AG09319 (cell line): ENCODE measurements at regions not wholly inside any gene's neighbourhood (a gene's known extent, or its start where the extent isn't known, plus 50 kb on each side); places are given as distances from the start of the nearest gene placed in this dataset.
"Not testable (repeated sequence)": the region's sequence is repeated elsewhere in the genome, so short reads cannot be mapped to it uniquely, and the experiment has no call there.

Experiments
- DNase-seq: peaks from one replicate; pipeline ENCODE4 v3.0.0-alpha.2; 2010; ENCODE audit warnings: low read depth; ENCODE audit errors: extremely low read depth

- not testable (repeated sequence) for DNase-seq
Observed at GRCh38 chr2:87543797-87544196, 204.1 kb upstream of the PLGLB2 start.

GRCh38 chr2:87547106-87547505, 200.8 kb upstream of the PLGLB2 start:
- DNase-seq = not testable (repeated sequence)

GRCh38 chr2:87547966-87548365, 199.9 kb upstream of the PLGLB2 start:
- DNase-seq = not testable (repeated sequence)

GRCh38 chr2:87548681-87549536, 199.0 kb upstream of the PLGLB2 start:
- DNase-seq = not testable (repeated sequence)

GRCh38 chr2:87549561-87550202, 198.2 kb upstream of the PLGLB2 start:
- not testable (repeated sequence) for DNase-seq

- not testable (repeated sequence) for DNase-seq
Observed at GRCh38 chr2:87554678-87555077, 193.2 kb upstream of the PLGLB2 start.

- DNase-seq = not testable (repeated sequence)
Observed at GRCh38 chr2:87555082-87555481, 192.8 kb upstream of the PLGLB2 start.

GRCh38 chr2:87559001-87559400, 188.9 kb upstream of the PLGLB2 start:
- not testable (repeated sequence) for DNase-seq

DNA sequence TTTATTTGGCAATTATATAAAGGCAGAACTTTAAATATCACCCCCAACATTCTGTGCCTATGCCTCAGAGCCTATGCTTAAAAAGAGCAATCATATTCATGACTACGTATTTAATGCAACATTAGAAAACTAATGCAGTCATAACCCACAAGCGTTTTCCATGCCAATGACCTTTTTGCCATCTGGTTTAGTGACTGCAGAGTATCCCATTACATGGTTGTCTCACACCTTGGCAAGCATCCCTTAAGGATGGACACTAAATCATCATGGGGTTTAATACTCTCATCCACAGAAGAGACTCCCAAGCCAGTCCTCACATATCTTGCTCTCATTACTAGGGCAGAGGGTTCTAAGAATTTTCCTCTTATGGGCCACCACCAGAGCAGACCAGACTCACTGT, 188.2 kb upstream of the PLGLB2 start:
- not testable (repeated sequence) for DNase-seq

GRCh38 chr2:87565116-87565515, 182.8 kb upstream of the PLGLB2 start:
- DNase-seq = not testable (repeated sequence)

- DNase-seq = not testable (repeated sequence)
Observed at GRCh38 chr2:87566531-87566930, 181.4 kb upstream of the PLGLB2 start.

DNA sequence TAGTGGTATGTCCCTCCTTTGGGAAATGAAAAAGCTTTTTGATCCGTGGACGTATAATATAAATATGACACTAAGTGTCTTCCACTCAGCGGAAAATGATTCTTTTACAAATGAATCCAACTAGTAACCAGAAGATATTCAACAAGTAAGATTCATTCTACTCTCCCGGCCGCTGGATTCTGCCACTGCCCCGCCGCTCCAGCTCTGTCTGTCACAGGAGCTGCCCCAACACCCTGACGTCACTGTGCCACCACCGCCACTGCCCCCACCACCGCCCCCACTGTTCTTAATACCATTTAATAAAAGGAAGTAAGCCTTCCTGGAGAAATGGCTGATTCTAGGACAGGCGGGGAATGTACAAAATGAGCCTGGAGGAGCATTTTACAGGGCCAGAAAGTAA, 180.8 kb upstream of the PLGLB2 start:
- not testable (repeated sequence) for DNase-seq

DNA sequence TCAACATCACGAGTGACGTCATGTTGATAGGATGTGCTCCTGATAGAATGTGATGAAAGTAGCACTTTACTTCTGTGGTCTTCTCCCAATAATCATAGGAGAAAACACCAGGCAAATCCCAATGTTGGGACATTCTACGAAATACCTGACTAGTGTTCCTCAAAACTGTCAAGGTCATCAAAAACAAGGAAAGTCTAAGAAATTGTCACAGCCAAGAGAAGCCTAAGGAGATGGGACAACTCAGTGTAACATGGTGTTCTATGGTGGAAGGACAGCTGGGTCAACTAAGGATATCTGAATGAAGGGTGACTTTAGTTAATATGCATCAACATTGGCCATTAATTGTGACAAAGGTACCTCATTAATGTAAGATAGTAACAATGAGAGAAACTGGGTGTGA, 180.0 kb upstream of the PLGLB2 start:
- DNase-seq = not testable (repeated sequence)

GRCh38 chr2:87568554-87569278, 179.2 kb upstream of the PLGLB2 start:
- DNase-seq = not testable (repeated sequence)

- DNase-seq = not testable (repeated sequence)
Observed at GRCh38 chr2:87569689-87570397, 178.0 kb upstream of the PLGLB2 start.

GRCh38 chr2:87571889-87572465, 175.9 kb upstream of the PLGLB2 start:
- DNase-seq = not testable (repeated sequence)

- not testable (repeated sequence) for DNase-seq
Observed at GRCh38 chr2:87572906-87573305, 175.0 kb upstream of the PLGLB2 start.

GRCh38 chr2:87573386-87574192, 174.3 kb upstream of the PLGLB2 start:
- DNase-seq = not testable (repeated sequence)
